Activated T-cell treated with anti-CD3 and anti-CD28 coated beads for 1 hour (primary cell): ENCODE measurements at regions not wholly inside any gene's neighbourhood (a gene's known extent, or its start where the extent isn't known, plus 50 kb on each side); places are given as distances from the start of the nearest gene placed in this dataset.

Experiments used
- DNase-seq: peaks from one replicate; pipeline ENCODE4 v3.0.0-alpha.2; 2020; ENCODE audit warnings: low read depth

DNA sequence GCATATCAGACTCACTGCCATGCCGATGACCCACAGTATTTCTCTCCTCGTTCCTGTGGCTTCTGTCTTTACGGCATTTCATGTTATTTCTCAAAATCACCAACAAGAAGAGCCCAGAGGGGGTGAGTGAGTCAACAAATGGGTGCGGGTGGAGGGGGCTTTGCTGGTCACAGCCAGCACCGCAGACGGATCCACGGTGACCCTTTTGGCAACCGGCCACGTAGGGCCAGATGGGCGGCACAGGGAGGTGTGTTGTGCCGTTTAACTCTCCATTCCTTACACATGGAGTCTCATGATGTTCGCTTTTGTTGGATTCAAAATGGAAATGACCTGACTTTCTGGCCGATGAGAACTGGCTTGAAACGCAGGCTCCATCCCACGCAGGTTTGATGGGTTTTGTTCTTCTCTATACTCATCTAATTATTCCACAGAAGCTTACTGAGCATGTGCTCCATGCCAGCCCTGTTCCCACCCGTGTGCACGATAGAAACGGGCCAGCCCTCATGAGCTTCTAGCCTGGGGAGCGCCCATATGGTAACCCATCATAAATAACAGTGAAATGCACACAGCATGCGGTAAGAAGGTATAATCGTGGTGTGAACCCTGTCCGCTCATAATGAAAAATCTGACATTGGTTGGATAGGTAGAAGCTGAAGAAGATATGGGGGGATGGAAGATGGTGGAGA is 319.9 kb downstream of the BRD1 start:
- no peak for DNase-seq

DNA sequence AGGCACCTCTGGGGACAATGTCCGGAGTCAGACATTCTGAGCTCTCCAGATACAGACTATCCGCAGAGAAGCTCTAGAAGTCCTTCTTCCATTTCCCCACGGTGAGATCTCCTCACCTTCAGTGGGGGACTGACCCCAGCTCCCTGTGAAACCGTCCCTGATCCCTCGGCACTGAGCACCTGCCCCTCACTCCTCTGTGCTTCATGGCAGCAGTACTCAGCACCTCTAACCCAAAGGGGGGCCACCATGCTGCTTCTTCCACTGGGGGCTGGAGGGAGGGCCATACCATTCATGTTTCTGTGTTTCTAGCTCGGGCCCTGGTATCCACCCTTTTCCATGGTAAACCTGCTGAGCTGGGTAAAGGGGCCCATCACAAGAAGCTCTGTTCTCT is 321.7 kb downstream of the BRD1 start:
- DNase-seq: no peak

DNA sequence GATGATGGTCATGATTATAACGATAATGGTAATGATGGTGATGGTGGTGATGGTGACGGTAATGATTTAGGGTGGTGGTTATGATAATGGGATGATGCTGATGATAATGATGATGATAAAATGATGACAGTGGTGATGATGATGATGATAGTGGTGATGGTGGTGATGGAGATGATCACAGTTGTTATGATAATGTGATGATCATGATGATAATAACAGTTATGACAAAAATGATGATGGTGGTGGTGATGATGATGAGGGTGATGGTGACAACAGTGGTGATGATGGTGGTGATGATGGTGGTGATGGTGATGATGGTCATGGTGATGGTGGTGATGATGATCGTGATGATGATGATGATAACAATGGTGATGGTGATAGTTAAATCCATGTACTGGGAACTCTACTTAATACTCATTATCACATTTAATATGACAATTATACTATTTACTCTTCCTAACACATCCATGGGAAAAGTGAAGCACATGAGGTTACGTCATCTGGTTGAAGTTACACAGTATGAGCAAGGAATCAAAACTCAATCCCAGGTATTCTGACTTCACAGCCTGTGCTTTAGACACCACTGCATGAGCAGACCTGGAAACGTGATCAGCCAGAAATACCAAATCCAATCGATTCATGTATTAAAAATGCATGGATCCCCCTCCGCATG is 322.2 kb downstream of the BRD1 start:
- DNase-seq: no peak

DNA sequence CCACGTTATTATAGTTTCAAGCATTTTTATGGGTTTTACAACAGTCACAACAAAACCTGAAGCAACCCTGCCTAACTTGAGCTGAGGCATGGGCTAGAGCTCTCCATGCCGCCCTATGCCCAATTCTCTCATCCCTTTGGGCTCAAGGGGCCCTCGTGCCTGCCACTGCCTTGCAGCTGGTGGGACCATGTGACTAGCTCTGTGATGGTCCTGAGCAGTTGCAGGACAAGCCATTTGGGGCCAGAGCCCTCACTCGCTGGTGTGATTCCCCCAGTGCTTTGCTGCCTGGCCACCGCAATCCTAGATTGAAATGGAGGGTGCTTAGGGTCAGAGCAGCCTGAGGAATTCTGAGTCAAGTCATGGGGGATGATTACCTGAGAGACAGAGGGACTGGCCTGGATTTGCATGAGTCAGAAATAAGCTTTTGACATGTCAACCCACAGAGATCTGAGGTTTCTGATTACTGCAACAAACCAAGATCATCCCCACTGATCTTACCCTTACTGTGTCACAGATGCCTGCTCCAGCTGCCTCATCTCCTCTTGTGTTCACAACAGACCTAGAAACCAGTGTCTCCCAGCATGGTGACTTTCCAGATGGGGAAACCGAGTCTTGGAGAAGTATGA is 323.7 kb downstream of the BRD1 start:
- DNase-seq: no peak

DNA sequence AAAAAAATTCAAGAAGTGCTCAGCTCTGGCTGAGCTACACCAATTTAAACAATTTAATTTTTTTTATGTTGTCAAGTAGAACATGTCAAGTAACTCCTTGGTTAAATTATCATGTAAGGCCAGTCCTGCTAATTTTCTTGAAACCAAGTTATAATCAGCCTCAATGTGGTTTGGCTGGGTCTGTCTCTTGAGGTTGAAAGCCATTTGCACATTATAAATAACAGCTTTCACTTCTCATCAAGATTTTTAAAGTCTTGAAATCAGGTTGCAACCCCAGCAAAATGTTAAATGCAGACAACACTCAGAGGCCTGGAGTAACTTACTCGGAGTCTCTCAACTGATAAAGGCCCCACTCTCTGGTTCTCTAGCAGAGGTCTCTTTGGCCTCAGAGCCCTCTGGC is 324.4 kb downstream of the BRD1 start:
- DNase-seq: no peak

DNA sequence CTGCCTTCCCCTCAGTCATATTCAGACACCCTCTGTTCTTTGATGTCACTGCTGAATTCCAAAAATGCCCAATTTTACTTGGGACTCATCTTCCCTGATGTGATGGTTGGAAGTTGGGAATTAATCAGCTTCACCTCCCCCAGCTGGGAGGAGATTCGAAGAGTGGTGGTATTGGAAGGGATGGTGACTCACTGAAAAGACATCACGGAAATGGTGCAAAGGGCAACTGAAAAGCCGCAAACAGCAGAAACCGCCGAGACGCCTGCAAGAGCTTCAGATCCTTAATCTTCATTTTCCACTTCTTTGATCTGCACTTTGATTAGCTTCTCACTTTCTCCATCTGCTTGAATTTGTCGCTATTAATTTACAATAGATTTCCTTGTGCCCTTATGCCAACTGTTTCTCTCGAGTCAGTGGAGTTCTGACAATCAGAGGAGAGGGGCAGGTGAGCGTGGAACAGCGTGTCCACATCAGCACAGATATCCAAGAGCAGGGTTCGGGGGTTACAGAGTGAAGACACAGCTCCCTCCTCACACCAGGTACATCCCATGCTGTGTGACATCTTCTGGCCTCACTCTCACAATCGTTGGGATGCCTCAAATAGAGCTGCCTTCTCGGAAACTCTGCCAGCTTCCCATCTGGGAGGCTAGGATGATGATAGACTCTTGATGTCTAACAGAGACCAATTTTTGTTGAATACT is 325.4 kb downstream of the BRD1 start:
- DNase-seq: no peak

DNA sequence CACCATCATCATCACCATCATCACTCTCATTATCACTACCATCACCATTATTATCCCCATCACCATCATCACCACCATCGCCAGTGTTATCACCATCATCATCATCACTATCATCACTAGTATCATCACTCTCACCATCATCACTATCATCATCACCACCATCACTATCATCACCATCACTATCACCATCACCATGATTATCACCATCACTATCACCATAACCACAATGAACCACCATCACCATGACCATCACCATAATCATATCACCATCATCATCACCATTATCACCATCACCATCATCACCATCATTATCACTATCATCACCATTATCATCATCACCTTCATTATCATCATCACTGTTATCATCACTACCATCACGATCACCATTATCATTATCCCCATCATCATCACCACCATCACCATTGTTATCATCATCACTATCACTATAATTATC is 326.7 kb downstream of the BRD1 start:
- no peak for DNase-seq

DNA sequence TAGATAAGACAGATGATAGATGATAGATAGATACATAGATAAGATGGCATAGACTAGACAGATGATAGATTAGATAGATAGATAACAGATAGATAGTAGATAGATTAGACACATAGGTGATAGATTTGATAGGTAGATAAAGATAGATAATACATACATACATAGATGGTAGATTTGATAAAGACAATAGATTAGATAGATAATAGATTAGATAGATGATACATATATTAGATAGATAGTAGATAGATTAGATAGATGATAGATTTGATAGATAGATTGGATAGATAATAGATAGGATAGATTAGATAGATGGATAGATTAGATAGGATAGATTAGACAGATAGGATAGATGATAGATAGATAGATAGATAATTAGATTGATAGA is 327.6 kb downstream of the BRD1 start:
- no peak for DNase-seq

DNA sequence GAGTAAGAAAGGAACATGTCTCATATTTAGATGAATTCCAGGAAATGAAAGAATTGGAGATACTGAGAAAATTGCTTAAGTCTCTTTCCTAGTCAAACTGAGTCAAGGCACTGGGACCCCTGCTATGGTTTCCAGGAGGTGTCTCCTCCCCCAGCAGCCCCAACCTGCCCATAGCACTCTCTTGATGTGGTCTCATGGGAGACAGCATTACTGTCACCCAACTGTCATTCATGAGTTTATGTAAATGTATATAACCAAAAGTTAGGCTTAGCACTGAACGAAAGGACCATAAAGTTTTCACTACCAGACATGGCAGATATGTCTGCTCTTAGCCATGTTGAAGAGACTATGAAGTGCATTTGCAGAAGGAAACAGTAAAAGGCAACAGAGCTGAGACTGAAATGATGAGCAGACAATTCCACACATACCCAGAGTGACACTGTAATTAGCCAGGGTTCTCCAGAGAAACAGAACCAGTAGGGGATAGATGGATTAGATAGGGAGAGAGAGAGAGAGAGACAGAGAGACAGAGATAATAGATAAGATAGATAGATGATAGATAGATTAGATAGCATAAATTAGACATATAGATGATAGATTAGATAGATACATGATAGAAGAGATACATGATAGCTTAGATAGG is 328.1 kb downstream of the BRD1 start:
- no peak for DNase-seq

DNA sequence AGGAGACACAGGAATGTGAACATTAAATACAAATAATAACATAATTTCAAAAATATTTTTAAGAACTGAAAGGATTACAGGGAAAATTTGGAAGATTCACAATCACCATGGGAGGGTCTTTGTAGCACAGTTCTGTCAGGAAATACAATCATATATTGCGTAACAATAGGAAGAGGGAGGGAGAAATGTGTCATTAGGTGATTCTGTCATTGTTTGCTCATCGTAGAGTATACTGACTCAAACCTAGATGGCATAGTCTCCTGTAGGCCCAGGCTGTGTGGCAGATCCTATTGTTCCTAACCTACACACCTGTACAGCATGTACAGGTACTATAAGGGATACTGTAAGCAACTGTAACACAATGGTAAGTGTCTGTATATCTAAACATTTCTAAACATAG is 330.4 kb downstream of the BRD1 start:
- no peak for DNase-seq

DNA sequence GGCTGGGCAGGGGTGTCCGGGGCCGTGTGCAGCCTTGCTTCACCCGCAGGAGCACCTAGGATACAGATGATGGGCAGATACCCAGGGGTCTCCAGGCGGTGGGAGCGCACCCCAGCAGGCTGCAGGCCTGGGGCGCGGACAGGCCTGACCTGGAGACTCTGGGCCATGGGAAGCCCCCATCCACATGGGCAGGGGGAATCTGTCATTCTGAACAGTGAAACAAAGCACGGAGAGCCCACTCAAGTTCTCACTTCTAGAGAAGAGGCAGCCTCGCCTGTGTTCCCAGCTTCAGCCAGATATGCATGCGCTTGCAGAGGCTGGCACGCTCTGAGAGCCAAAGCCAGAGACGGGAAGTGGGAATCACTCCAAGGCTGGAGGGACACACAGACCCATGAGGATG is 333.1 kb downstream of the BRD1 start:
- DNase-seq: no peak

DNA sequence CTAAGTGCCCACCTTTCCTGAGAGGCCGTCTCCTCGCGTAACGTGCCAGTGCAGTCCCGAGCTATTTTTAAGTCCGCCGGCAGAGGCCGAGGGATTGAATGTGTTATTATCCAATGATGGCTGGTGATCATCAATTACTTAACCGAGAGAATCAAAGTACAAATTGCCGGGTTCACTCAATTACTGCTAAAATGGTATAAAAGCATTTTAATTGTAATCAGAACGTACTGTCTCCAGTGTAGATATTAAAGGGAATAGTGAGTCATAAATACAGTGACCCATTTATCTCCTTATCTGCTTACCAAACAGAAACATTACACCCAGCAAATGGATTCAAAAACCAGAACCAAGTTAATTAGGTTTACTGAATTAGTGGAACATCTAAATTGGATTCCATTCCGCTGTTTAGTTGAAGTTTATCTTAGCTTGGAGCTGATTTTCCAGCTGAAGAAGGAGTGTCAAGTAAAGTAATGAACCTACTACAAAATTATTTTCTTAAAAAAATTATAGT is 334.9 kb downstream of the BRD1 start:
- DNase-seq: no peak

DNA sequence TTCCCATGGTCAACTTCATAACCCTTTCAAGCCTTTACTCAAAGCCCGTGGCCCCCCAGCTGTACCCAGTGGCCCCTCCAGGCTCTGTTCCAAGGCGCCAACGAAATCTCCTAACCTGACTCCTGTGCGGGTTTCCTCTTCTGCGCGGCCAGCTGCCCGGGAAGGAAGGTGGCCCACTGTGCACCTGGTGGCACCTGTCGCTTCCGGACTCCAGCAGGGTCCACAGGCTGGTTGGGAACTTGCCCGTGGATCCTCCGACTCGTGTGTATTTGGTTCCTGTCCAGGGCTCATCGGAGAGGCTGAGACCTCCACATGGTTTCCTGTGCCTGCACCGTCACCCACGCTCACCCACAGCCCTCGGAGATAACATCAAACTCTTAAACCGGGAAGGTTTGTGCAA is 335.4 kb downstream of the BRD1 start:
- no peak for DNase-seq

DNA sequence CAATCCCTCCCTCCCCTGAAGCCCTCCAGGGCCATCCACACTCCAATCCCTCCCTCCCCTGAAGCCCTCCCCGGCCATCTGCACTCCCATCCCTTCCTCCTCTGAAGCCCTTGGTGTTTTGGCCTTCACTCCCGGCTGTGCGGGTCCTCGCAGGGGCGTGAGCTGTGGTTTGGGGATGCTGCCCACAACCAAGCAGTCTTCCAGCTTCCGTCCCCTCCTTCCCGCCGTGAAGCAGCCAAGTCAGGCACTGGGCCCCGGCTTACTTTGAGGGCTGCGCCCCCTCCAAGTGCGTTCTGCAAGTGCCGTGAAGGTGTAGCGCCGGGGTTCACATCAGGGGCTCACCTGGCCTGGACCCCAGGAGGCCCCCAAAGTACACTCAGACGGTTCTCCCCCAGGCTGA is 335.9 kb downstream of the BRD1 start:
- no peak for DNase-seq

DNA sequence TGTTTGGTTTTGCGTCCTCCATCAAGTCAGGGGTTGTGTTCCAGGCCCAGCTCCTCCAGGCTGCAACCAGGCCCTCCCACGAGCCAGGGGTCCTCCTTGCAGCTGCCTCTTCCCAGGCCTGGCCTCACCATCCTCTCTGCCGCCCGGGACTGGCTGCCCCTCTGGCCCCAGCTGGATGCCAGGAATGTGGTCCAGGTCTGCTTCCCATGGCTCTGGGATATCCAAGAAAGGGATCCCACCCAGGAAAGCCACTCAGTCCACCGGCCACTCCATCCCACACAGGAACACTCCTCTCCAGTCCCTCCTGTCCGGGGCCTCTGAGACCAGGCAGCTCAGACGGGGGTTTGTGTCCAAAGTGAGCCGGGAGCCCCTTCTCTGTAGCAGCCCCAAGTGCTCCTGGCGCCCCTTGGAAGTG is 336.4 kb downstream of the BRD1 start:
- no peak for DNase-seq

DNA sequence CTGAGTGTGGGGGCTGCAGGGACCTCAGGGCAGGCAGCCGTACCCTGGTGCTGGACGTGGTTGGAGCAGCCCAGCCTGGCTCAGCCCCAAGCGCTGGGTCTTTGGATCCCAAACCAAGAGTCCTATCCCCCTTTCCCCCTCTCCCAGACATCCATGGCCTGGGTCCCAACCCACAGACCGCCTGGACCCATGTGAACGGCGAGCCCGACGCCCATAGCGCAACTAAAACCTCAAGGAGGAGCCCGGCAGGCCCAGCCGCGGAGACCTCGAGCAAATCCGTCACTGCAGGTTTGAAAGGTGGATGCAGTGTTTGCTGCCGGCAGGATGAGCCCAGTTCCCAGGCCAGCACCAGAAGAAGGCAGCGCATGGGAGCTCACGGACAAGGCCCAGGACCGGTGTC is 337.0 kb downstream of the BRD1 start:
- no peak for DNase-seq

DNA sequence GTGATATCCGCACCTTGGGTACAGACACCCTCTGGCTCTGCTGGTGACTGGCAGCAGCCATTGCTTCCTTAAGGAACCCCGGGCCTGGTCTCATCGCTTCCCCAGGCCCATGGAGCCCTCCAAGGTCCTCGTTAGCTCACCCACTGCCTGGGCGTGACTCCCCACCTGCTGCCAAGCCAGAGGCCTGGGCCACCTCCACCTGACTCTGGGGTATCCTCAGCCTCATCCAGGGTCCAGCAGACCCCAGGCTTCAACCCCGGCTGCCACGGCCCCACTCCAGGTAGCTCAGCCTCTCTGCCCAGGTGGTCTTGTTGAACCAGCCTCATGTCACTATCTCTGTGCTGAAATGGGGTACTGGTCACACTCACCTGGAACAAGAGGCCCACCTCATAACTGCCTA is 337.9 kb downstream of the BRD1 start:
- no peak for DNase-seq

DNA sequence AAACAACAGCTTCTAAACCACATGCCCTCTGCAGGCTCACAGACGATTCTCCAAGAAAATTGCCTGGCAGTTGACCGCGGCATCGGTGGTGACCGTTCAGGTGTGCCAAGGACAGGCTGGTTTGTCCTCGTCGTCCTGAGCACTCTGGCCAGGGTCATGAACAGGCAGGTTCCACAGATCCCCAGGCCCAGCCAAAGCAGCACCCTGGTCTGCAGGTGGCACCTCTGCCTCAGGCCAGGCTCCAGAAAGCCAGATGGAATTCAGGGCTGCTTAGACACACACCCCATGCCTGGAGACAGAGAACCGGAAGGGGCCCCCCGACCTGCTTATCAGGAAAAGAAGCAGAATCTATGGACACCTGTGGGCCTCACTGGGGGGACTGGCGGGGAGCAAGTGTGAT is 338.7 kb downstream of the BRD1 start:
- no peak for DNase-seq

DNA sequence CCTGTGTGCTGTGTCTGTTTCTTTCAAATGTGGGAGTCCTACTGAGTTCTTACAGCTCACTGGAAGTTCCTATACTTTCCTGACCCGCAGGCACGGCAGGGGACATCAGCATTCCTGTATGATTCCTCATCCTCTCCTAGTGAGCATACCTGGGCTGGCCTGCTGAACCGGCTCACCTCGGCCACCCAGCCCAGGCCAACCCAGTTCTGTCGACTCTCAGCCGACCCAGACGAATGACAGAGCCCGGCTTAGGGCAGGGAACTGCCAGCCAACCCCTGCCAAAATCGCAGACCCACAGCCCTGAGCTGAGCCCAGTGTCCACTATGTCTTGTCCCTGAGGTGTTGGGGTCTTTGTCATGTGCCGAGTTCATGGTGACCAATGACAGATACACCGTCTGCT is 339.7 kb downstream of the BRD1 start:
- no peak for DNase-seq

DNA sequence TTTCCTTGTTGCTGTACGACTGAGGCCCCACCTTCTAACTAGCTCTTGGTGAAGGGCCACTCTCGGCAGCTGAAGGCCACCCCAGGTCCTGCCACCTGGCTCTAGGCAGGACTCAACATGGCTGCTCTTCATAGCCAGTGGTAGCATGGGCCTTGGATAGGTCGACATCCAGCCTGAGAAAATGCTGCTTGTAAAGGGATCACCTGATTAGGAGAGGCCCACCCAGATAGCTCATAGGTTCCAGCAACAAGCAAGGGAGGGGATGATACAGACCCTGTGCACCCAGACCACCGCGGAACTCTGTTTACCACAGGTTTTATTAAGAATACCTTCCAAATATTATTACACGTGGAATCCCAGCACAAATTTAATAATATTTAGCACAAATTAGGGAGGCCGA is 341.4 kb downstream of the BRD1 start:
- no peak for DNase-seq

DNA sequence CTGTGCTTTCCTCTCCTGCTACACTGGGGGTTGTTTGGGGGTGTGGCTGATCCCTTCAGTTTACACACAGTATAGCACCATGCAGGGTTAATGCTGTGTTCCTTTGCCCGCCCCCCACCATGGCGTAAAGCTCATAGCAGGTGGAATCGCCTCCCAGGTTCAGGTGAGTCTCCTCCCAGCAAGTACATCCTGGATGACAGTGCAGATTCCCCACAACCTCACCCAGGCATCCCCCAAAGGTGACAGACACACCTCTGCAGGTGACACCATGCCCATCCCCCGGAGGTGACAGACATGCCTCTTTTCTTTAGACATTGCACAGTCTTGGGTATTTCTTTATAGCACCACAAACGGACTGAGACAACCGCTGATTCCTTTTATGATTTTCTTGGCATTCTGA is 343.7 kb downstream of the BRD1 start:
- DNase-seq: no peak

DNA sequence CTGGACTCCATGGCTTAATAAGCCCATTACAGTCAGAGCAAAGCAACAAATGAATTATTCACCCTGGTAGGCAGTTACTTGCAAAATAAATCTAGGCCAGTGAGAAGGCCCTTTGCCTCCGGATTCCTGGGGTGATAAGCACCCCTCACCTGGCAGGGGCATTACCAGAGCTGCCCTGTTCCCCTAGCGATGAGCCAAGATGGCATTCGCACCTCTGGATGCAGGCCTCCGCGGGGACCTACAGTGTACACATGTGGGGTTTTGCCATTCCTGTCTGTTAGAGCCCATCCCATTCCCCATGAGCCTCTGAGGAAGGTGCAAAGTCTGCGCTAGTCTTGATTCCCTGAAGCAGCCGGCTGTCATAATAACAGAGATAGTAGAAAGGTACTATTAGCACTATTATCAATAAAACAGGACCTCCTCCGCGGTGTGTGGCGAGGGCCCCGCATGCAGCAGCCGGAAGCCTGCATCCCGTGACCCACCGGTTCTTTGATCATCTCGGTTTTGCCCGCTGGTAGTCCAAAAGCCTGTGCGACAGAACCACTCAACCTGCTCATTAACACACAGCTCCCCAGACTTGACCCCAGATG is 344.3 kb downstream of the BRD1 start:
- no peak for DNase-seq
